OCI-LY3 (cell line): ENCODE measurements at regions not wholly inside any gene's neighbourhood (a gene's known extent, or its start where the extent isn't known, plus 50 kb on each side); places are given as distances from the start of the nearest gene placed in this dataset.

ENCODE experiments used
- H2AFZ ChIP-seq: fragments of 200-600, 300-600 bp; shearing (Covaris generic); 2 replicates; pipeline ENCODE4 v1.6.0; 2014; ENCODE audit warnings: antibody characterized with exemption, low read depth, low read length
- H3K27ac ChIP-seq: fragments of 200-600, 300-600 bp; sonication (generic); 2 replicates; pipeline ENCODE4 v1.5.1; 2014; ENCODE audit warnings: mild to moderate bottlenecking, low read length, moderate library complexity, mixed read lengths
- H3K27me3 ChIP-seq: fragments of 200-600, 300-600 bp; sonication (generic); 2 replicates; pipeline ENCODE4 v1.6.1; 2014; ENCODE audit warnings: low read depth, low read length, mixed read lengths
- H3K36me3 ChIP-seq: fragments of 200-600, 300-600 bp; sonication (generic); replicated peaks from 2 replicates; pipeline ENCODE3; 2014; ENCODE audit warnings: low read depth, low read length, mixed read lengths
- H3K4me1 ChIP-seq: fragments of 300-600, 200-600 bp; sonication (generic); 2 replicates; pipeline ENCODE4 v1.6.1; 2014; ENCODE audit warnings: low read length, mixed read lengths
- H3K4me2 ChIP-seq: fragments of 200-600, 300-600 bp; sonication (generic); 2 replicates; pipeline ENCODE4 v1.6.1; 2014; ENCODE audit warnings: low read length, mixed read lengths
- H3K4me3 ChIP-seq: fragments of 300-600, 200-600 bp; sonication (generic); 2 replicates; pipeline ENCODE4 v1.5.1; 2014; ENCODE audit warnings: antibody characterized with exemption, mild to moderate bottlenecking, low read length, moderate library complexity
- H3K79me2 ChIP-seq: fragments of 300-600, 200-600 bp; shearing (Covaris generic); 2 replicates; pipeline ENCODE4 v1.6.1; 2014; ENCODE audit warnings: mild to moderate bottlenecking, low read length, mixed read lengths
- H3K9ac ChIP-seq: fragments of 300-600, 200-600 bp; shearing (Covaris generic); 2 replicates; pipeline ENCODE4 v1.6.0; 2014; ENCODE audit warnings: mild to moderate bottlenecking, low read length, moderate library complexity
- H3K9me3 ChIP-seq: fragments of 200-600, 300-600 bp; shearing (Covaris generic); 2 replicates; pipeline ENCODE4 v1.6.1; 2014; ENCODE audit warnings: low read length, mixed read lengths; ENCODE audit not compliant: insufficient read depth
- H4K20me1 ChIP-seq: fragments of 200-600, 300-600 bp; sonication (generic); 2 replicates; pipeline ENCODE4 v1.6.1; 2016; ENCODE audit warnings: low read length, mixed read lengths; ENCODE audit not compliant: insufficient read depth
- EZH2phosphoT487 ChIP-seq: fragments of 200-600 bp; shearing (Covaris generic); IDR thresholded peaks from 2 replicates; pipeline ENCODE4 v1.6.1; 2018; ENCODE audit warnings: antibody characterized with exemption, mixed run types, low read depth
- TF ChIP-seq, protein P1 (sequence below): fragments of 200-600, 300-600 bp; sonication (generic); IDR thresholded peaks from 2 replicates; pipeline ENCODE4 v1.5.1; 2014; ENCODE audit warnings: antibody characterized with exemption, low read length, low read depth

DNA sequence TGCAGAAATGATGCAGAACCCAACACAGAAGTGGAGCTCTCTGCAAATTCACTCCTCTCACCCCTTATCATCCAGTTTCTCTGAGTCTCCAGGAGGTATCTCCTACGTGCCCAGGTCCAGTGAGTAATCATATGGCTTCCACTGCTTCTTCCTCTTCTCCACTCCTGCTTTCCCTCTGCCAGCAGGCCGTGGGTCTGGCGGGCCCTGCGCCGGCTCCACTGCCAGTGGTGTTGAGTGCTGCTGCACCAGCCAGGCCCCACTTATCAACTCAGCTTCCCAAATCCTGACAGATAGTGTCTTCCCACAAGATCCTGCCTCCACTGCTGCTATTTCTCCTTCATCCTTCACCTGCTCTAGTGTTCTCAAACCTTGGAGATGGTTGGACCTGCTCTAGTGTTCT is 227.6 kb upstream of the PARD3B start:
- Histone ChIP-seq H3K36me3 (no peaks in the 10 kb centered on the region), H4K20me1 (no peaks in the 10 kb centered on the region), H3K9me3 (no peaks in the 10 kb centered on the region), H2AFZ (no peak overlapping the region), H3K79me2 (no peaks in the 10 kb centered on the region), H3K9ac (no peak overlapping the region), H3K27ac (no peak overlapping the region), H3K4me2 (no peak overlapping the region), H3K27me3 (peaks cover 4% of the 10 kb centered on the region; the same call in 1 of the 2 replicates), H3K4me3 (no peak overlapping the region), H3K4me1 (no peaks in the 10 kb centered on the region)
- TF ChIP-seq, protein P1, sequence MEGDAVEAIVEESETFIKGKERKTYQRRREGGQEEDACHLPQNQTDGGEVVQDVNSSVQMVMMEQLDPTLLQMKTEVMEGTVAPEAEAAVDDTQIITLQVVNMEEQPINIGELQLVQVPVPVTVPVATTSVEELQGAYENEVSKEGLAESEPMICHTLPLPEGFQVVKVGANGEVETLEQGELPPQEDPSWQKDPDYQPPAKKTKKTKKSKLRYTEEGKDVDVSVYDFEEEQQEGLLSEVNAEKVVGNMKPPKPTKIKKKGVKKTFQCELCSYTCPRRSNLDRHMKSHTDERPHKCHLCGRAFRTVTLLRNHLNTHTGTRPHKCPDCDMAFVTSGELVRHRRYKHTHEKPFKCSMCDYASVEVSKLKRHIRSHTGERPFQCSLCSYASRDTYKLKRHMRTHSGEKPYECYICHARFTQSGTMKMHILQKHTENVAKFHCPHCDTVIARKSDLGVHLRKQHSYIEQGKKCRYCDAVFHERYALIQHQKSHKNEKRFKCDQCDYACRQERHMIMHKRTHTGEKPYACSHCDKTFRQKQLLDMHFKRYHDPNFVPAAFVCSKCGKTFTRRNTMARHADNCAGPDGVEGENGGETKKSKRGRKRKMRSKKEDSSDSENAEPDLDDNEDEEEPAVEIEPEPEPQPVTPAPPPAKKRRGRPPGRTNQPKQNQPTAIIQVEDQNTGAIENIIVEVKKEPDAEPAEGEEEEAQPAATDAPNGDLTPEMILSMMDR, result no peak
- no peak for TF ChIP-seq EZH2phosphoT487

DNA sequence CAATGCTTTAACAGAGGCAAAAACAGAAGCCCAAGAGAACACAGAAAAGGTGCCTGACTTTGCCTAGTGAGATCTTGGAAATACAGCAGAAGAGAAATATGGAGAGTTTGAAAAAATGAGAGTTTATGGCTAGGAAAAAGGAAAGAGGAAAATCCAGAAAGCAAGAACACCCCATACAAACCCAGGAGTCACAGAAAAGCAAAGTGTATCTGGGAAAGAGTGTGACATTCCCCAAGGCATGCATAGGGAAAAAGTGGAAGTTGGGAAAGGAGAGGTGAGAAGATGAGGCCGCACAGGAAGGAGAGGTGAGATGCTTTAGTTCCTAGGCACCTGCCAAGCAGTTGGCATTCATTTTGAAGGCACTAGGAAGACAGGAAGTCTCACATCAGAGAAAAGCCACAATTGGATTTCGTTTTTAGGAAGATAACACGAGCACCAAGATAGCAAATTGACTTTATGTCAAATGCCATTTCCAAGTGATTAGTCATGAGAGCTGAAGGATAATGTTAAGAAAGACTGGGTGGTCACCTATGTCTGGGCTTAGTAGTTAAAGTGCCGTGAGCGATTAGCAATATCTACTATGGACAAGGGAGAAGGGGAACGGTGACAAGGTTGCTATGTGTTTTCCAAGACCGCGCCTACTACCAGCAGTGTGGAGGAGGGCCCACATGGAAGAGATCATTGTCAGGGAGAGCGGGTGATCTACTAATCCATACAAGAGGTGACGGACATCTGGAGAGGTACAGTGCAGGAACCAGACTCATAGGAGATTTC is 224.1 kb upstream of the PARD3B start:
- TF ChIP-seq EZH2phosphoT487, result no peak
- TF ChIP-seq, protein P1, result no peak
- H3K36me3 ChIP-seq, result no peaks in the 10 kb centered on the region
- no peak overlapping the region for H3K4me3 ChIP-seq
- H3K4me1 ChIP-seq, result no peaks in the 10 kb centered on the region
- no peak overlapping the region for H3K27ac ChIP-seq
- no peak overlapping the region for H2AFZ ChIP-seq
- no peak overlapping the region for H3K9ac ChIP-seq
- H3K79me2 ChIP-seq, result no peaks in the 10 kb centered on the region
- no peaks in the 10 kb centered on the region for H3K9me3 ChIP-seq
- peaks cover 4% of the 10 kb centered on the region; the same call in 1 of the 2 replicates for H3K27me3 ChIP-seq
- H3K4me2 ChIP-seq, result no peak overlapping the region
- H4K20me1 ChIP-seq, result no peaks in the 10 kb centered on the region

DNA sequence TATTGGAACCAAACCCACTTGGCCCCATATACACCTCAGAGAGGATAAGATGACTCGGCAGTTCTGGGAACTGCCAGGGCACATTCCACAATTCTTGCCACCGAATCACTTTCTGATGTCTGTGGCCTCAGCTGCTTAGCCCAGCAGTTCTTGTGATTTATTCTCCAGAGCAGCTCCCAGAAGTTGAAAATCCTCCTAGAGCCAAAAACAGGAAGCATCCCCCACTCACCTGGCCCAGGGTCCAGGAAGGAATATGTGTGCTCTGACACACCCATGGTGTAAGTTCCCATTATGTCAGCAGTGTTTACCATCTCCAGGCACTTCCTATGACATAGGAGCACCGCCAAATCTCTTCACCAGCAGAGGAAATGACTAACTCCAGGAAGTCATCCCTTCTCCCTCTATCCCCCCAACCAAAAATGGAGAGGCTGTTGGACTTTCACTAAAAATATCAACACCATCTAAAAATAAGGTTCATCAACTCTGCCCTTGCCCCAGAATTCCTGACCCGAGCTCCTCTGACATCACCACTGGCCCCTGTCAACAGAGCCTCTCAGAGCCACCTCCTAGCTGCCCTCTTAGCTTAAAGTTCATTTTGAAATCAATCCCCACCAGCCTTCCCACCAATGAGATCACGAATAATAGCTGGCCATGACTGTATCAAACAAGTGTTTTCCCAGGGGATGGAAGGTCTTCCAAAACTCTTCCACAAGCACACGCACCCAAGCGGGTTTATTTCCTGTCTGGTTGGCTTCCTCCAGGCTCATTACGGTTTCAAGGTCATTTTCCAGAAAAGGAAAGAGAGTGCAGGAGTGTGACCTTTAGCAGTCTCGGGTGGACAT is 223.1 kb upstream of the PARD3B start:
- no peak overlapping the region for H3K27ac ChIP-seq
- no peaks in the 10 kb centered on the region for H3K4me1 ChIP-seq
- no peaks in the 10 kb centered on the region for H3K79me2 ChIP-seq
- H3K27me3 ChIP-seq, result peaks cover 1% of the 10 kb centered on the region; the same call in 1 of the 2 replicates
- no peak overlapping the region for H3K4me2 ChIP-seq
- H3K9me3 ChIP-seq, result no peaks in the 10 kb centered on the region
- H3K36me3 ChIP-seq, result no peaks in the 10 kb centered on the region
- TF ChIP-seq, protein P1, result no peak
- no peak for TF ChIP-seq EZH2phosphoT487
- no peaks in the 10 kb centered on the region for H4K20me1 ChIP-seq
- H3K9ac ChIP-seq, result no peak overlapping the region
- H2AFZ ChIP-seq, result no peak overlapping the region
- H3K4me3 ChIP-seq, result no peak overlapping the region

DNA sequence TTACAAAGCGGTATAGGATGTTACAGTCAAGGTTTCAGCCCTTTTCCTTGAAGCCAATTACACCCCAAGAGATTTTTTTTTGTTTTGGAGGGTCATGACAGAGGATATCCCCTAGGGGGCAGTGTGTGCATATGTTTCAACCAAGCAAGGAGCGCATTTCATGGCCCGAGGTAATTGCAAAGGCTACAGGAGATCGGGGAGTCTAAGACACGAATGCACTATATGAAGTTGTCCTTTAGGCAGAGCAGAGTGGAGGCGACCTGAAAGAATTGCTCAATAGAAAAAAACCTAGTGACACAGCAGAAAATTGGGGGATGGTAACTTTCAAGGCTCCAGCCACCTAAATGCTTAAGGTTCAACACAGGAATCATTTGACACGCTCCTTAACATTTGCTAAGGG is 219.8 kb upstream of the PARD3B start:
- no peaks in the 10 kb centered on the region for H3K36me3 ChIP-seq
- no peak overlapping the region for H3K27ac ChIP-seq
- no peak overlapping the region for H3K9ac ChIP-seq
- H3K4me3 ChIP-seq, result no peak overlapping the region
- 0 out of 2 replicates have a peak, but pooled peaks cover 4% of the 10 kb centered on the region for H3K27me3 ChIP-seq
- H3K9me3 ChIP-seq, result no peaks in the 10 kb centered on the region
- no peaks in the 10 kb centered on the region for H4K20me1 ChIP-seq
- TF ChIP-seq, protein P1, result peak; percentile 87
- TF ChIP-seq EZH2phosphoT487, result no peak
- peak overlapping the region; percentile 38 for H3K4me2 ChIP-seq
- no peak overlapping the region for H2AFZ ChIP-seq
- H3K79me2 ChIP-seq, result no peaks in the 10 kb centered on the region
- no peaks in the 10 kb centered on the region for H3K4me1 ChIP-seq
